GM10266 (cell line): ENCODE measurements at regions not wholly inside any gene's neighbourhood (a gene's known extent, or its start where the extent isn't known, plus 50 kb on each side); places are given as distances from the start of the nearest gene placed in this dataset.
A peak's percentile ranks its signal among the peaks of the same experiment; 100 is the strongest.

Source experiments
- DNase-seq: peaks from one replicate; pipeline ENCODE4 v3.0.0; 2012; ENCODE audit errors: extremely low spot score
- CTCF ChIP-seq: IDR thresholded peaks from 2 replicates; pipeline ENCODE4 v1.5.1; 2012; ENCODE audit warnings: mild to moderate bottlenecking, low read depth; ENCODE audit not compliant: control insufficient read depth, insufficient read depth; ENCODE audit errors: missing control alignments

- no peak for TF ChIP-seq CTCF
- no peak for DNase-seq
These were observed 119.5 kb upstream of the CD93 start for GRCh38 chr20:23205611-23206041.

GRCh38 chr20:23205211-23205610 is 119.1 kb upstream of the CD93 start:
- no peak for TF ChIP-seq CTCF
- no peak for DNase-seq

GRCh38 chr20:23203951-23204730 is 118.0 kb upstream of the CD93 start:
- TF ChIP-seq CTCF = no peak
- no peak for DNase-seq

- TF ChIP-seq CTCF = no peak
- no peak for DNase-seq
These were observed 117.2 kb upstream of the CD93 start for GRCh38 chr20:23203310-23203709.

GRCh38 chr20:23201658-23202057 is 115.5 kb upstream of the CD93 start:
- TF ChIP-seq CTCF = no peak
- DNase-seq = no peak

- peak; percentile 17 for DNase-seq
- TF ChIP-seq CTCF = peak; percentile 36
These were observed 114.8 kb upstream of the CD93 start for GRCh38 chr20:23200914-23201313.

GRCh38 chr20:23200413-23200812 is 114.3 kb upstream of the CD93 start:
- DNase-seq = no peak
- TF ChIP-seq CTCF = no peak
